SK-N-SH treated with all-trans-retinoic acid at 6 μM for 48 hours (cell line): ENCODE measurements at regions not wholly inside any gene's neighbourhood (a gene's known extent, or its start where the extent isn't known, plus 50 kb on each side); places are given as distances from the start of the nearest gene placed in this dataset.

Source experiments
- ATAC-seq: fragments of 200-7000 bp; cut with Tn5 transposase; 3 replicates; pipeline ENCODE4 v1.9.1; 2020; ENCODE audit warnings: mild to moderate bottlenecking, moderate library complexity
- ARNTL ChIP-seq: fragments of 450-650 bp; formaldehyde crosslinking; IDR thresholded peaks from 2 replicates; pipeline ENCODE4 v1.5.0; 2020; ENCODE audit warnings: low read depth, mild to moderate bottlenecking, moderate library complexity, borderline replicate concordance
- BACH2 ChIP-seq: fragments of 250-450 bp; sonication (Bioruptor Pico); IDR thresholded peaks from 2 replicates; pipeline ENCODE4 v1.9.0; 2021; ENCODE audit warnings: mild to moderate bottlenecking, borderline replicate concordance
- CSDC2 ChIP-seq: fragments of 250-450 bp; sonication (Bioruptor Pico); IDR thresholded peaks from 2 replicates; pipeline ENCODE4 v1.5.0; 2020; ENCODE audit warnings: mild to moderate bottlenecking, moderate library complexity
- ESRRG ChIP-seq: fragments of 250-450 bp; sonication (Bioruptor Pico); IDR thresholded peaks from 2 replicates; pipeline ENCODE4 v1.6.1; 2021; ENCODE audit warnings: mild to moderate bottlenecking
- GLIS3 ChIP-seq: fragments of 250-450 bp; sonication (Bioruptor Pico); IDR thresholded peaks from 2 replicates; pipeline ENCODE4 v1.5.0; 2020; ENCODE audit warnings: mild to moderate bottlenecking, moderate library complexity
- ISL1 ChIP-seq: fragments of 250-450 bp; sonication (Bioruptor Pico); IDR thresholded peaks from 2 replicates; pipeline ENCODE4 v2.1.2; 2022; ENCODE audit warnings: mild to moderate bottlenecking, moderate library complexity
- OSR1 ChIP-seq: fragments of 250-450 bp; sonication (Bioruptor Pico); IDR thresholded peaks from 2 replicates; pipeline ENCODE4 v1.8.0; 2022; ENCODE audit warnings: moderate library complexity, mild to moderate bottlenecking, inconsistent platforms
- PATZ1 ChIP-seq: fragments of 250-450 bp; sonication (Bioruptor Pico); IDR thresholded peaks from 2 replicates; pipeline ENCODE4 v1.8.0; 2020; ENCODE audit warnings: mild to moderate bottlenecking, moderate library complexity, borderline replicate concordance
- POU6F1 ChIP-seq: fragments of 250-450 bp; sonication (Bioruptor Pico); IDR thresholded peaks from 2 replicates; pipeline ENCODE4 v1.8.0; 2021; ENCODE audit warnings: low read depth, mild to moderate bottlenecking, moderate library complexity, borderline replicate concordance
- PPARA ChIP-seq: fragments of 250-450 bp; sonication (Bioruptor Pico); IDR thresholded peaks from 2 replicates; pipeline ENCODE4 v1.5.0; 2020; ENCODE audit warnings: mild to moderate bottlenecking, borderline replicate concordance
- RARB ChIP-seq: fragments of 250-450 bp; sonication (Bioruptor Pico); IDR thresholded peaks from 2 replicates; pipeline ENCODE4 v1.8.0; 2021; ENCODE audit warnings: mild to moderate bottlenecking, moderate library complexity
- SNAI2 ChIP-seq: fragments of 250-450 bp; sonication (Bioruptor Pico); IDR thresholded peaks from 2 replicates; pipeline ENCODE4 v1.5.0; 2020; ENCODE audit warnings: mild to moderate bottlenecking, moderate library complexity
- TCF4 ChIP-seq: fragments of 250-450 bp; sonication (Bioruptor Pico); IDR thresholded peaks from 2 replicates; pipeline ENCODE4 v1.8.0; 2021; ENCODE audit warnings: mild to moderate bottlenecking, moderate library complexity, borderline replicate concordance
- TOX ChIP-seq: fragments of 250-450 bp; sonication (Bioruptor Pico); IDR thresholded peaks from 2 replicates; pipeline ENCODE4 v1.8.0; 2021; ENCODE audit warnings: mild to moderate bottlenecking, moderate library complexity, borderline replicate concordance
- TSHZ2 ChIP-seq: fragments of 250-450 bp; sonication (Bioruptor Pico); IDR thresholded peaks from 2 replicates; pipeline ENCODE4 v1.5.0; 2020; ENCODE audit warnings: mild to moderate bottlenecking, moderate library complexity
- ZC3H10 ChIP-seq: fragments of 250-450 bp; sonication (Bioruptor Pico); IDR thresholded peaks from 2 replicates; pipeline ENCODE4 v1.5.1; 2021; ENCODE audit warnings: mild to moderate bottlenecking, moderate library complexity
- ZFP3 ChIP-seq: fragments of 250-450 bp; sonication (Bioruptor Pico); IDR thresholded peaks from 2 replicates; pipeline ENCODE4 v1.5.0; 2020; ENCODE audit warnings: mild to moderate bottlenecking, moderate library complexity
- ZNF565 ChIP-seq: fragments of 450-650 bp; formaldehyde crosslinking; conservative IDR thresholded peaks from 2 replicates; pipeline ENCODE4 v1.5.0; 2020; ENCODE audit warnings: low read depth, mild to moderate bottlenecking, moderate library complexity
- ZNF70 ChIP-seq: fragments of 450-650 bp; formaldehyde crosslinking; IDR thresholded peaks from 2 replicates; pipeline ENCODE4 v1.5.0; 2020; ENCODE audit warnings: mild to moderate bottlenecking, moderate library complexity
- ZNF8 ChIP-seq: fragments of 450-650 bp; formaldehyde crosslinking; IDR thresholded peaks from 2 replicates; pipeline ENCODE4 v1.5.0; 2020; ENCODE audit warnings: mild to moderate bottlenecking, moderate library complexity
- TF ChIP-seq, protein P1 (sequence below): fragments of 250-450 bp; sonication (Bioruptor Pico); IDR thresholded peaks from 2 replicates; pipeline ENCODE4 v1.5.1; 2020; ENCODE audit warnings: low read depth, mild to moderate bottlenecking, moderate library complexity

DNA sequence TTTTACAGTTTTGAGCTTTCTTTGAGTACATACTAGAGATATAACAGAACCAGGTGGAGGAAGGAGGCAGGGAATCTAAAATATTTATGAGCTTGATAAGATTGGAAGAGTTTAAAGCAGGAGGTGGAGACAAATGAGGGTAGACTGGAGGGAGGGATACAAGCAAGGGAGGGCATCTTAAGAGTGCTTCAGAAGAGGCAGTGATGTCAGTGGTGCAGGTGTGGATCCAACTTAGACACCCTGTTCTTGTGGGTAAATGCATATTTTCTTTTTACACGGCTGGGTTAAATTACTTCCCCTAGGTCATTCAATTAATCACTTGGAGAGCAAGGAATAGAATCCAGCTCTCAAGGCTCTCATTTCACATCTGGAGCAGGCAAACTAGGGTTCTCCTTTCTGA is 146.1 kb upstream of the LRIG3 start:
- ATAC-seq = no peak
- no peak for TF ChIP-seq ESRRG (CRISPR knock-in tag)
- TF ChIP-seq POU6F1 (CRISPR knock-in tag) = no peak
- no peak for TF ChIP-seq PATZ1 (CRISPR knock-in tag)
- TF ChIP-seq OSR1 (CRISPR knock-in tag) = no peak
- TF ChIP-seq TOX (CRISPR knock-in tag) = no peak
- no peak for TF ChIP-seq TCF4
- no peak for TF ChIP-seq ISL1
- TF ChIP-seq, protein P1, sequence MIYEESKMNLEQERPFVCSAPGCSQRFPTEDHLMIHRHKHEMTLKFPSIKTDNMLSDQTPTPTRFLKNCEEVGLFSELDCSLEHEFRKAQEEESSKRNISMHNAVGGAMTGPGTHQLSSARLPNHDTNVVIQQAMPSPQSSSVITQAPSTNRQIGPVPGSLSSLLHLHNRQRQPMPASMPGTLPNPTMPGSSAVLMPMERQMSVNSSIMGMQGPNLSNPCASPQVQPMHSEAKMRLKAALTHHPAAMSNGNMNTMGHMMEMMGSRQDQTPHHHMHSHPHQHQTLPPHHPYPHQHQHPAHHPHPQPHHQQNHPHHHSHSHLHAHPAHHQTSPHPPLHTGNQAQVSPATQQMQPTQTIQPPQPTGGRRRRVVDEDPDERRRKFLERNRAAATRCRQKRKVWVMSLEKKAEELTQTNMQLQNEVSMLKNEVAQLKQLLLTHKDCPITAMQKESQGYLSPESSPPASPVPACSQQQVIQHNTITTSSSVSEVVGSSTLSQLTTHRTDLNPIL = no peak
- TF ChIP-seq ARNTL = no peak
- TF ChIP-seq SNAI2 (CRISPR knock-in tag) = no peak
- TF ChIP-seq ZNF8 (CRISPR knock-in tag) = no peak
- TF ChIP-seq TSHZ2 (CRISPR knock-in tag) = no peak

- ATAC-seq = no peak
- TF ChIP-seq ZFP3 (CRISPR knock-in tag) (no peak), RARB (CRISPR knock-in tag) (no peak), BACH2 (no peak), ZC3H10 (CRISPR knock-in tag) (no peak), ESRRG (CRISPR knock-in tag) (no peak), ARNTL (no peak), ZNF565 (CRISPR knock-in tag) (no peak), PATZ1 (CRISPR knock-in tag) (no peak), ZNF8 (CRISPR knock-in tag) (no peak), ZNF70 (CRISPR knock-in tag) (no peak), OSR1 (CRISPR knock-in tag) (no peak), TOX (CRISPR knock-in tag) (no peak), PPARA (CRISPR knock-in tag) (no peak), GLIS3 (CRISPR knock-in tag) (no peak), TCF4 (no peak), CSDC2 (CRISPR knock-in tag) (no peak), SNAI2 (CRISPR knock-in tag) (no peak)
- TF ChIP-seq, protein P1 = no peak
Observed at GRCh38 chr12:59059088-59059935, 139.0 kb upstream of the LRIG3 start.
